ENCODE measurements at regions not wholly inside any gene's neighbourhood (a gene's known extent, or its start where the extent isn't known, plus 50 kb on each side); places are given as distances from the start of the nearest gene placed in this dataset.
A peak's percentile ranks its signal among the peaks of the same experiment; 100 is the strongest.

- no peak for DNase-seq (ENCODE audit: extremely low read depth in 1 of 11, low read depth in 9 of 11, low spot score in 4 of 11)
Measured at GRCh38 chr9:82581935-82582334, 481.0 kb downstream of the RASEF start.

DNA sequence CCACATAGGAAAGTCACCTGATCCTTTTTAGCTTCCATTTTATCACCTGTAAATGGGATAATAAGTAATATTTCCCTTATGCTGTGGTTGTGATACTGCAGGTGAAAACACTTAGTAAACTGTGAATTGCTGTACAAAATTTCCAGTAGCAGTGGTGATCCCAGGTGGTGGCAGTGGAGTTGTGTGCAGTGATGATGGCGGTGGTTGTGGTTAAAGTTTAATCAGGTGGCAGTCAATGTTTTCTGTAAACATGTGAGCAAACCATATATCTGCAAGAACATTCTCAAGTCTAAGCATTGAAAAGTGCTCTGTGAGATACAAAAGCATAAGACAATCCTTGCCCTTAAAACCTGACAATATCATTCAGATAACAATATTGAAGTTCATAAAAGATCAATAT lies 480.2 kb downstream of the RASEF start:
- no peak for DNase-seq (ENCODE audit: extremely low read depth in 1 of 11, low read depth in 9 of 11, low spot score in 4 of 11)

DNA sequence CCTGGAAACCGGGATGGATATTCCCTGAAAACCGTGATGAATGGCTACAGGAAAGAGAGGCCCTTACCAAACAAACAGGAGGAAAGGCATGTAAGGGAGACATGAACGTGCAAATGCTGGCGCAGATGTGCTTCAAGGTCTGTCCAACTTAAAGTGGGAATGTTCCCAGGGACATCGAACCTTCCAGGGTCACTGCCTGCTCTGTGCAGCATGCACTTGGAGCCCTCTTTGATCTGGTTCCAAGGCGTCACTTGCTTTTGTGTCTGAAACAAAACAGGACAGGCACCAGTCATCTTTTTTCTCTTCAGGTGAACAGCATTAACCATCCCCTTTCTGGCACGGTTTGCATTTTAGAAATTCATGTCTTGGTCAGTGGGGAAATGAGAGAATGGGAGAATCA lies 479.4 kb downstream of the RASEF start:
- DNase-seq (ENCODE audit: extremely low read depth in 1 of 11, low read depth in 9 of 11, low spot score in 4 of 11) = no peak

GRCh38 chr9:82584349-82584863 lies 478.5 kb downstream of the RASEF start:
- DNase-seq (ENCODE audit: extremely low read depth in 1 of 11, low read depth in 9 of 11, low spot score in 4 of 11) = no peak

DNA sequence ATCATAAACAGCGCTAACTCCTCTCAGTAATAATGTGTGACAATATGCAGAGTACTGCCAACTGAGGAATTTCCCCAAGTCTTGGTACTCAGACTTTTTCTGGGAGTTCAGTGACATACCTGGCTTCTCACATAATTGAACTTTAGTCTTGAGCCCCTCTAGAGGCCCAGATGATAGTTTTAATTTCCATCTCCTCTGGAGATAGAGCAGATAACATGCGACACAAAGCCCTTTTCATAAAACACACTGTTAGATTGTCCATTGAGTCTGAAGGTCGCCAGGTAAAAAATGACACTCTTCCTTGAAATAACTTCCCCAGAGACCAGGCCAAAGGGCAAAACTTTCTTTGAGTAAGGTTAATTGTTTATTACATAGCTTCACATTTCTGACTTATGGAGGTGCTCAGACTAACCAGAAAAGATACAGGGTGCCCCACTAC lies 476.0 kb downstream of the RASEF start:
- DNase-seq (ENCODE audit: extremely low read depth in 1 of 11, low read depth in 9 of 11, low spot score in 4 of 11) = no peak

DNA sequence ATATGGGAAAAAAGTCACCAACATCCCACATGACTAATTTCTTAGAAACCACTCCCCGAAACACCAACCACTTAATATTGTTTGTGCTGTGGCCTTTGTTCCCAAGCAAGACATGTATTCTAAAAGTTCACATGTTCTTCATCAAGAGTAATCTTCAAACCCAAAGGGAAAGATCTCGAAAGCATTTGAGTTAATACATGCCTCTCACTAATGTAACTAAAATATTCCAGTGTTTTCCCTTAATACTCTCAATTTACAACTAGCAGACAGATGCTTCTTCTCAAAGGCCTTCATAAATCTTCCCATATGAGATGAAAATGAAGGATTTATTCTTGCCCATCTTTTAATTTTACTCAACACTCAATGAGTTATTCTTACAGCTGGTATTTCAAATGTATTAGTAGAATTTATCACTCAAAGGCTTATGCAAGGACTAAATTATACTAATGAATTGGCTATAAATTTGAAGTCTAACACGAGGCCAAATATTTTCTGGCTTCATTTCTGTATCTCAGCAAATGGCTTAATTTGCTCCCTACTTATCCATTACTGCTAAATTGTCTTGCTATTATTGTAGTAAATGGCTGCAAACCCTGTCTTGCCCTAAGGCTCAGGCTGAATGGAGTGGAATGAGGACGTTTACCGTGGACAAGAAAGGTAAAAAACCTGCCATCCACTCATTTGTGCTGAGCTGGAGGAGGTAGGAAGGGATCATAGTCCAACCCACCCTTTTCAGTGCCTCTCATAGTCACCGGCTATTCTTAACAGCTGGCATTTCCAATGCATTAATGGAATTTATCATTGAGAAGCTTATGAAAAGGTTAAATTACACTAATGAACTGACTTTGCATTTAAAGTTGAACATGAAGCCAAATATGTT lies 474.4 kb downstream of the RASEF start:
- peak in 8 of 11 donors; percentile 62 to 84 (median 80) for DNase-seq (ENCODE audit: extremely low read depth in 1 of 11, low read depth in 9 of 11, low spot score in 4 of 11)

- DNase-seq (ENCODE audit: extremely low read depth in 1 of 11, low read depth in 9 of 11, low spot score in 4 of 11) = no peak
Measured at GRCh38 chr9:82590845-82591244, 472.1 kb downstream of the RASEF start.

GRCh38 chr9:82593501-82593900 lies 469.4 kb downstream of the RASEF start:
- DNase-seq (ENCODE audit: extremely low read depth in 1 of 11, low read depth in 9 of 11, low spot score in 4 of 11) = no peak

GRCh38 chr9:82597241-82598203 lies 465.4 kb downstream of the RASEF start:
- DNase-seq (ENCODE audit: extremely low read depth in 1 of 11, low read depth in 9 of 11, low spot score in 4 of 11) = peak in 1 of 11 donors; percentile 46

DNA sequence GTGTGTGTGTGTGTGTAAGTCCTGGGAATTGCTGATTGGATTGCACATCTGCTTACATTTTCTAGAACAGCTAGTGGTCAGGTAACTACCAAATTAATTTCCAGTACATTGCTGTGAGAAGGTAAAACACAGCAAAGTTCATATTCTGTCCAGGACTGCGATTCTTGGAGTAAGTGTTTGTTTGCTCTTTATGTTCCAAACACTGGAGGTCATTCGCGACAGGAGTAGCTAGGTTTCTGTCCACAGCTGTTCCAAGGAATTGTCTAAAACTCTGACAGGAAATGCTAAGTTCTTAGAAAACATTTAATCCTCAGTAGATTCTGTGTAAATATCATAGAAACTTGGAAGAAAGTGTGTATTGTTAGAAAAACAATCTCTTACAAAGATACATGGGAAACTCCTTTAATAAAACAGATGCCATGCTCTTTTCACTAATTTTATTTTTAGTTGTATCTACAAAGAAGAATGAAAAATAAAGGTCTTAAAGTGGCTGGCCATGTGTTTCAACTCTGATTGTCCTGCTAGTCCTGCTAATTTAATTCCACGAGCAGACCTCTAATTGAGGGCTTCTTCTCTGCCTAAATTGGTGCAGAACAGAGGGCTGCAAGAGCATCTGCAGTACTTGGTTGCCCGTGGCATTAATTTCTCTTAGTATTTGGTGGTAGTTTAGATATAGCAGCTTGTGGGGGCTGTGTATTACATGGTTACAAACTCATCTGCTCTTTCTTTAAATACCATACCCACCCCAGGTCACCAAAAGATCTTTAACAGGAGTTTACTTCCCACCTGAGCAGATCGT lies 464.5 kb downstream of the RASEF start:
- DNase-seq (ENCODE audit: extremely low read depth in 1 of 11, low read depth in 9 of 11, low spot score in 4 of 11) = no peak

GRCh38 chr9:82599336-82599949 lies 463.5 kb downstream of the RASEF start:
- DNase-seq (ENCODE audit: extremely low read depth in 1 of 11, low read depth in 9 of 11, low spot score in 4 of 11) = no peak

GRCh38 chr9:82600536-82601292 lies 462.2 kb downstream of the RASEF start:
- peak in 2 of 11 donors; percentile 35 to 49 for DNase-seq (ENCODE audit: extremely low read depth in 1 of 11, low read depth in 9 of 11, low spot score in 4 of 11)

GRCh38 chr9:82601293-82601771 lies 461.6 kb downstream of the RASEF start:
- DNase-seq (ENCODE audit: extremely low read depth in 1 of 11, low read depth in 9 of 11, low spot score in 4 of 11) = no peak

- peak in 2 of 11 donors; percentile 63 to 66 for DNase-seq (ENCODE audit: extremely low read depth in 1 of 11, low read depth in 9 of 11, low spot score in 4 of 11)
Measured at GRCh38 chr9:82604947-82605656, 457.8 kb downstream of the RASEF start.

DNA sequence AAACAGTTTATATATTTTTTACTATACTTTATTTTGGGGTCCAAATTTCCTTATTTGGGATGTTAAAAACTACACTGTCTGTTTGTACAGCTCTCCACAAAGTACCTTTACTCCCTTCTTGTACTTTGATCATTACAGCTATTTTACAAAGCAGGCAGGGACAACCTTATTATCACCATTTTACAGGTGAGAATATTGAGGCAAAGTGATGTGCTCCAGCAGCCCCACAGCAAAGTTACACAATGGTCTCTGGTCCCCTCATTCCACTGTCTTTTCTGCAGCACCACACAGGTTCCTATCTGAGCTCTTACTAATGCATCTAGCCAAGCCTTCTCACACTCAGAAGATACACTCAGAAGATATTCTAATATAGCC lies 457.3 kb downstream of the RASEF start:
- no peak for DNase-seq (ENCODE audit: extremely low read depth in 1 of 11, low read depth in 9 of 11, low spot score in 4 of 11)

GRCh38 chr9:82606071-82606470 lies 456.9 kb downstream of the RASEF start:
- no peak for DNase-seq (ENCODE audit: extremely low read depth in 1 of 11, low read depth in 9 of 11, low spot score in 4 of 11)
